ENCODE measurements at regions not wholly inside any gene's neighbourhood (a gene's known extent, or its start where the extent isn't known, plus 50 kb on each side); places are given as distances from the start of the nearest gene placed in this dataset.
"Not testable (repeated sequence)": the region's sequence is repeated elsewhere in the genome, so short reads cannot be mapped to it uniquely, and the experiment has no call there.

DNA sequence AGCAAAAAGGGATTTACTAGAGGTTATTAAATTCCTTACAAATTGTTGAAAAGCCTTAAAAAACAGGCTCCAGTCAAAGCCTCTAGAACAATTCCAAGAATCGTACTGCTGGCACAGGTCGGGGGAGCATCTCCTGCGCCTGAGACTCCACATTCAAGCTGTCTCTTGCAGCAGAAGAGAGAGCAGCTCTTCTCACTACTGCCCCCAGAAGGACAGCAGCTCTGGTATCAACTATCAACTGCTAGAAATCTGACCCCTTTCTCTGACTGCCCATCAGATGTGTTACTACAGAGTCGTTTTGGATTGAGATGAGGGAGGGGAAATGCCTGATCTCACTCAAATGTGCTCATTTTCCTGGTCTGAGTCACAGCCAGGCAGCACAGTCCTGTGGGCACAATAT is 403.6 kb downstream of the RPIA start:
- H3K4me3 ChIP-seq (replicated peaks in 1 of 2; ENCODE audit: low read depth in 2 of 2, low read length in 2 of 2); DNase-seq (ENCODE audit: low read depth in 2 of 2): not testable (repeated sequence)

DNA sequence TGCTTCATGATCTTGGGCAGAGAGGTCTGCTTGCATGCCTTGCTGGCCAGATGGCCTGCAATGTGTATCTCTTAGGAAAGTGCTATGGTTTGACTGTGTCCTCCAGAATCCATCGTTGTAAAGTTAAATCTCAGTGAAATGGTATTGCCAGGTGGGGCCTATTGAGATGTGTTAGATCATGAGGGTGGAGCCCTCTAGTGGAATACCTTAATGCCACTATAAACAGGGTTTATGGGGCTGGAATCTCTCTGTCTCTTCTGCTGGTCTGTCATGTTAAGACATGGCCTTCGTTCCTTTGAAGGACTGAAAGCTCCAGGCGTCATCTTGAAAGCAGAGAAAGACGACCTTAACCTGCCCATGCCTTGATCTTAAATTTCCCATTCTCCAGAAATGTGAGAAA is 411.1 kb downstream of the RPIA start:
- H3K4me3 ChIP-seq (replicated peaks in 1 of 2; ENCODE audit: low read depth in 2 of 2, low read length in 2 of 2); DNase-seq (ENCODE audit: low read depth in 2 of 2): not testable (repeated sequence)

DNA sequence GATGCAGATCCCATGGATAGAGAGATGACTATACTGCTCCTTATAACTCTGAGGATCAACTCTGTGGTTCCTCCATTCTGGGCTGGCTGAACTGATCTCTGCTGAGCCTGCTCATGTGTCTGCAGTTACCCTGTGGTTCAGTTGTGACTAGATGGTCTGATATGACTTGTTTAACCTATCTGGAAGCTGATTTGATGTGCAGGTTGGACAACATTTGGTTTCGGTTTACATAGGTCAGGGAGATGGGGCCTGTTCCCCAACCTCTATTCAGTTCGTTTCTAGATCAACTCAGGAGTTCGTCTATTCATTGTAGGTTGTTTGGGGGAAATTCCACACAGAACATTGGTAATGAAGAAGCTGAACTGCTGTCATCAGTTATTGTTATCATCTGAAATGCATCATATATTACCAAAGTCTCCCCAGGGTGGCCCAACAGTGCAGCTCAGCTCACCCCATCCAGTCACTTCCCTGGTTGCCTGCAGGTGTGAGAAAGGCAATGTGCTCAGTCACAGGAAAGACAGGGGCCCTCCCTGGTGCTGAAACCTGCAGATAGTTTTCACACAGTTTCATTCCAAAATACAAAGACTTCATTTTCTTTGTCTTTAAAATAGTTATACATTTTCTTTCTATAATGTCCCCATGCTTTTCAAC is 415.0 kb downstream of the RPIA start:
- H3K4me3 ChIP-seq (replicated peaks in 1 of 2; ENCODE audit: low read depth in 2 of 2, low read length in 2 of 2); DNase-seq (ENCODE audit: low read depth in 2 of 2): not testable (repeated sequence)

DNA sequence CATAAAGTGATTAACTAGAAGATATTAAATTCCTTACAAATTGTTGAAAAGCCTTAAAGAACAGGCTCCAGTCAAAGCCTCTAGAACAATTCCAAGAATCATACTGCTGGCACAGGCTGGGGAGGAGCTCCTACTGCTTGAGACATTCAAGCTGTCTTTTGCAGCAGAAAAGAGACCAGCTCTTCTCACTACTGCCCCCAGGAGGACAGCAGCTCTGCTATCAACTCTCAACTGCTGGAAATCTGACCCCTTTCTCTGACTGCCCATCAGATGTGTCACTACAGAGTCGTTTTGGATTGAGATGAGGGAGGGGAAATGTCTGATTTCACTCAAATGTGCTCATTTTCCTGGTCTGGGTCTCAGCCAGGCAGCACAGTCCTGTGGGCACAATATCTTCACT is 421.0 kb downstream of the RPIA start:
- DNase-seq (ENCODE audit: low read depth in 2 of 2): peak in 1 of 2 donors; percentile 14
- H3K4me3 ChIP-seq (replicated peaks in 1 of 2; ENCODE audit: low read depth in 2 of 2, low read length in 2 of 2): not testable (repeated sequence)

DNA sequence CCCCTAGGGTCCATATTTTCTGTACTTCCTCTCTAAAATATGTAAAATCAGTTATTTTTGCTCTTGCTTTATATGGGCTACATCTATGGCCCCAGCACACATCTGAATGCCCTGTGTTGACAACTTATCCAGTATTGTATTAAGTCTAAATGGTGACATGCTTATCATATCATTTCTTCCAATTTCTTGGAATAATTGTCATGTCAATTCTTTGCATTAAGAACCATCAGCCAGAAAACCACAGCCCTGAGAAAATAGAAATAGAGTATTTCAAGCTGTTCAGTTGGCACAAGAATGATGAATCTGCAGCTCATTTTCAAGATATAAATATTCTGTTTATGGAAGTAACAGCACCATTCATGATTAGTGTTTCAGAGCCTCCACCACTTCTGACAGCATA is 421.8 kb downstream of the RPIA start:
- H3K4me3 ChIP-seq (replicated peaks in 1 of 2; ENCODE audit: low read depth in 2 of 2, low read length in 2 of 2); DNase-seq (ENCODE audit: low read depth in 2 of 2): not testable (repeated sequence)

DNA sequence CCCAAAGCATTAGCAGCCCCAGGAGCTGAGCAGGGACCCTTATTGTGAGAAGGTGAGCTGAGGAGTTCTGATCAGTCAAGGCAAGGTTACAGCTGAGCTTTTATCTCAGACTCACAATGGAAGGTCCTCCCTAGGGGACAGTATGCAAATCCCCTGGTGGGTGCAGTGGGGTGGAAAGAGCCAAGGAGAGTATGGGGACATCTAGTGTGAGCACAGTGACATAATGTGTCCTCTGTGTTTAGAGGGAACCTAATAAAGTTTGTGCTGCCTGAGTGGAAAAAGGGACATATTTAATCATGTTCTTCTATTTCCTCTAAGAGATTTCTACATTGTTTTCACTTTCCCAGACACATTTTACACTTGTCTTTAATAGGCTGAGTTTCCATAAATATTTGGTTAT is 438.0 kb downstream of the RPIA start:
- not testable (repeated sequence) for DNase-seq (ENCODE audit: low read depth in 2 of 2); H3K4me3 ChIP-seq (replicated peaks in 1 of 2; ENCODE audit: low read depth in 2 of 2, low read length in 2 of 2)

DNA sequence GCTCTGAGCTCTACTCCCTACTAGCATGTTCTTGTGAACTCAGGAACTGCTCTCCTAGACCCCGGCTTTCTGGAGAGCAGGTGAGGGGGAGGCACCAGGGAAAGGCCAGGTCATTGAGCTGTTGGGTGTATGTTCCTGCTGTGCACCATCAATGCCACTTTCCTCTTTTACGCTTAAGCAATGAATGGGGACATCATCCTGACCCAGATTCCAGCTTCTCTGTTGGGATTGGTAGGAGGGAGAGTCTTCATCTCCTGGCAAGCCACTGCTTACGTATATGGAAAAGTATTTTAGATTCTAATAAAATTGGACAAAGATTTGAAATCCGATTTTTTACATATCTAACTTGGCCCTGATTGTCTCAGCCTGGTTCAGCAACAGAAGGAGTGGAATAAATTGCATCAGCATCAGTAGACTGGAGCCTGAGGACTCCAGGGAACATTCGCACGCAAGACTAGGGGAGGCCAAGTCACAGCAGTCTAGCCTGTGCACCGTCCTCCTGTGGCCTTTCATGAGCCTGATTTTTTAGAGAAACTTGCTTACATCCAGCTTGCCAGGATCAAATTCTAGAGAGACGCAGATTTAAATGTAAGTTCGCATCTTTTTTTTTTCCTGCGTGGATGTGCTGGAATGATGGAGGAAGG is 439.3 kb downstream of the RPIA start:
- not testable (repeated sequence) for H3K4me3 ChIP-seq (replicated peaks in 1 of 2; ENCODE audit: low read depth in 2 of 2, low read length in 2 of 2); DNase-seq (ENCODE audit: low read depth in 2 of 2)

DNA sequence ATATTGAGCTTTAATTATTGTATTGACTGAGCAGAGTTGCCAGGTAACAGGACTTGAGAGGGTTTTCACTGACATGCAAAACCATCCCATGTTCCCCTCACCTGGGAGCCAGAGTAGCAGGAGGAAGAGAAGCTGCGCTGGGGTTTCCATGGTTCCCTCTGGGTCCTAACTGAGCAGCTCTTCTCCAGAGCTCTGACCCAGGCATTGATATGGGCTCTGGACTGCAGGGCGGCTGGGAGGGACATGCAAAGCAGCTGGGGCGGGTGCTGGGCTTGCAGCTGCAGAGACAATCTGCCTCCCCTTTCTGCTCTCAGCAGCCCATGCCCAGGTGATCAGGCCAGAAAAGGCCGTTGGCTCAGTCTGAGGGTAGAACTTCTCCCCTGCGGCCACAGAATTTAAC is 451.5 kb downstream of the RPIA start:
- not testable (repeated sequence) for H3K4me3 ChIP-seq (replicated peaks in 1 of 2; ENCODE audit: low read depth in 2 of 2, low read length in 2 of 2); DNase-seq (ENCODE audit: low read depth in 2 of 2)

DNA sequence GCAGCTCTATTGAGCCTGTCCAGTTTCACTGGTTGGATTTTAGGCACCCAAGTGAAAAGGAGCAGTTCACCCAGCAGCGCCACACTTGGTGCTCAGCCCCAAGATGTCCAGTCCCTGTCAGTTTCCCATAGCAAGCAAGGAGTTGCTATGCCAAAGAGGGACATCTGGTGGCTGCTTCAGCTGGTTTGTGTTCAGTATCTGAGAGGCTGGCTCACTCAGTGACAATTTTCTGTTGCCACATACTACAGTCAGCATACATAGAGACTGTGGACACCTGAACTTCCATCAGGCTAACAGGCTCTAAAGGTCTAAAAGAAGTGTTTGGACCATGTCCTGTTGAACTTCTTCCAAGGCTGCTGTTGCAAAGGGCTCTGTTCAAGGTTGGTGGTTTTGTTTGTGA is 453.9 kb downstream of the RPIA start:
- not testable (repeated sequence) for DNase-seq (ENCODE audit: low read depth in 2 of 2)

DNA sequence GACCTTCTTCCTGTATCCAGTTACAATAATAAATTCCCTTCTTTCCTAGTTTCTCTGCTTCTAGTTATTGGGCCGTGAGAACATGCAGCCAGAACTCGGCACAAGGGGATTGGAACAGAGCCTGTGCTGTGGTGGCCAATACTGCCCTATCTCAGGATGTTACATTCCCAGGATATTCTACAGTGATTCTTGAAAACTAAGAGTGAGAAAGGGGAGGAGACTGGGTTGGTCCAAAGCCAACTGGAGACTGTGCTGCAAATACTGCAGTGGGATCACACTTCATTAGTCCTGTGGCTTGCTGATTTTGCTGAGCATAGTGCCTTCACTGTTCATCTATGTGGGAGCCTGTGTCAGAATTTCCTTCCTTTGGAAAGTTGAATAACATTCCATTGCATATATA is 456.8 kb downstream of the RPIA start:
- not testable (repeated sequence) for DNase-seq (ENCODE audit: low read depth in 2 of 2); H3K4me3 ChIP-seq (replicated peaks in 1 of 2; ENCODE audit: low read depth in 2 of 2, low read length in 2 of 2)

More for the DNA sequence above, 453.9 kb downstream of the RPIA start:
- not testable (repeated sequence) for H3K4me3 ChIP-seq (replicated peaks in 1 of 2; ENCODE audit: low read depth in 2 of 2, low read length in 2 of 2)

DNA sequence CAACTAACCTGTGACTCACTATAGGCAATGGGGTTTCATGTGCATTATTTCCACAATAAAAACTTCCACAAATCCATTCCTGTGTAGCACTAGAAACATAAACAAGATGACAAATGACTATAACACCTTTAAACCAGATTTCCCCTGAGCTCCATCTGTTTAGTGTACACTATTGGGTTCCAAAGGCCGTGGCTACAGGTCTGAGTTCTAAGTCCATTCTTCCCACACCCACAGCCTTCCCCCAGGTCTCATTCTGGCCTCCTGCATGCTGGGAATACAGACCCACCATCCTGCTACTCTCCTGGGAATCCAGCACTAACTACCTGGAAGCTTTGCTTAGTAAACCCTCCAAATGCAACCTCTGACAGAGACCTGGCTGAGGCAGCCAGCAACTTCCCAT is 460.2 kb downstream of the RPIA start:
- not testable (repeated sequence) for H3K4me3 ChIP-seq (replicated peaks in 1 of 2; ENCODE audit: low read depth in 2 of 2, low read length in 2 of 2); DNase-seq (ENCODE audit: low read depth in 2 of 2)

DNA sequence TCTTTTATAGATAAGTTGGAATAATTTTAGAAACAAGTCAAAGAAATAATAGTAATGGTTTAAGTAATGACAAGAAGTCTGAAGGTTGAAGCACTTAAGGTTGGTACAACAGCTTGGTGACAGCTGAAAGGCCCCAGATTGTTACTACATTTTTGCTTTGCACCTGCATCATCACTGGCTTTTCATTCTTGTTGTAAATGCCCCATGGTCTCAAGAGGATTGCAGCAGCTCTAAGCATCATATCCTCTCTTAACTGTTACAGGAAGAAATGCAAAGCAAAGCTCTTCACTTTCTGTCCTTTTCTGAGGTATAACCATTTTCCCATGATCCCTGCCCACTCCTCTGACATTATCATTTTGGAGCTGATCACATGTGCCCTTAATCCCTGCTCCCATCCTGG is 461.0 kb downstream of the RPIA start:
- DNase-seq (ENCODE audit: low read depth in 2 of 2); H3K4me3 ChIP-seq (replicated peaks in 1 of 2; ENCODE audit: low read depth in 2 of 2, low read length in 2 of 2): not testable (repeated sequence)

DNA sequence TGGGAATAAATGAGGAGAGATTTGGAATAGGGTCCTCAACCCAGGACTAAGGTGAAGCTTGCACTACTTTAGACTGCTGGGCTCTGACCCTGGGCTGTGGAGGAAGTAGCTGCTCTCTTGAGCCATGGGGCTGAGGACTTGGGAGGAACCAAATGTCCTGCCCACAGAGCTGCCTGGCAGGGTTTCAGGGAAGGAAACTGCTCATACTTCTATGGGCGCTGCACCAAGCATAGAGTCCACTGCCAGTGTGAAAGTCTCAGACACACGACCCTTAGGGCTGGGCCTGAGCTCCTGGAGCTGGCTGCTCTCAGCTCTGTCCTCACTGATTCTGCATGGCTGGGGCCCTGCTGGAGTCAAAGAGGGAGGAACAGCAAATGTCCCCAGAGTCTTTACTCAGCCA is 461.7 kb downstream of the RPIA start:
- DNase-seq (ENCODE audit: low read depth in 2 of 2): not testable (repeated sequence)

DNA sequence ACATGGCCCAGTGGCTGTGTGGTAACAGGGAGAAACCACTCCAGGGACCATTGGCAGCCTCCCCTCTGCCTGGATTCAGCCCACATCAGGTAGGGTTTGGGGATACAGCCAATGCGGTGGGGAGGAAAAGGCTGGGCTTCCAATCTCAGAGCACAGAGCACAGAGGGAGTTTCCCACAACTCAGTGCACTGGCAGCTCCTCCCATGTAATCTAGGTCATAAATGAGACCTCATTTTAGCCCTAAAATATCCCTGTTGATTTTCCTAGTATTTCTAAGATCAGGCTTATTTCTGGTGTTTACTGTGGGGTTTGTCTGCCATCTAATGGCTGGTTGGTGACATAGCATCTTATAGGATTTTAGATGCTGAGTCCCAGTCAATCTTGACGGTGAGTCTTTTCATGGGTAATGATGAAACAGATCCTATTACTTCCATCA is 462.8 kb downstream of the RPIA start:
- H3K4me3 ChIP-seq (replicated peaks in 1 of 2; ENCODE audit: low read depth in 2 of 2, low read length in 2 of 2); DNase-seq (ENCODE audit: low read depth in 2 of 2): not testable (repeated sequence)

More for the DNA sequence above, 461.7 kb downstream of the RPIA start:
- not testable (repeated sequence) for H3K4me3 ChIP-seq (replicated peaks in 1 of 2; ENCODE audit: low read depth in 2 of 2, low read length in 2 of 2)

DNA sequence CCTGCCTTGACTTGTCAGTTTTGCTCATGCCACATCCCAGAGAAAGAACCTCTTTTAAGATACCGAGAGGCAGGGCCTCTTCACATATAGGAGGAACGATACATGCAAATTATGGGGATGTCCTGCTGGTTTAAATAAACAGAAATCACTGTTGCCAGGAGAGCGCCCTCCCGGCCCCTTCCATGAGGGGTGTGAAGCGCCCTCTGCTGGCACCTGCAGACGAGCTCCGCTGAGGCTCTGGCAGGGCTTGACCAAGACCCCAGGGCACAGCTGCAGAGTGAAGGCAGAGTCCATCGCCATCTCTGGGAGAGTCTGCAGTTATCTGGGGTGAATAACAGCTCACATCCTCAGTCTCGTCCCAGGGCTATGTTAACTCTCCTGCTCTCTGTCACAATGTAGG is 468.8 kb downstream of the RPIA start:
- DNase-seq (ENCODE audit: low read depth in 2 of 2); H3K4me3 ChIP-seq (replicated peaks in 1 of 2; ENCODE audit: low read depth in 2 of 2, low read length in 2 of 2): not testable (repeated sequence)

DNA sequence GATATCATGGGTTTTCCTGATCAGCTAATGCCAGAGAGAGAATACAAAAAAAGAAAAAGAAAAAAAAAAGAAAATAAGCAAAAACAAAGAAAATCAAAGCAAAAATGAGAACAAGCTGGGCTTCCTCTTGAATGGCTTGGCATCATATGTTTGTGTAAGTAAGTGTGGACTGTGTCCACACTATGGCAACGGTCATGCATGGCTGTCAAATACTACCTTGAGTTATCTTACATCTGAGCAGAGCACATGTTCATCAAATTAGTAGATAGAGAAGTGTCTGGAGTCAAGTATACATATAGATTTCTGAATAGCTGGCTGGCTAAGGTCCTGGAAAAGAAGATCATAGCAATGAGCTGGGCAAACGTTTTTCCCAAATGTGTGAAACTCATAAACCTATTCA is 470.2 kb downstream of the RPIA start:
- not testable (repeated sequence) for H3K4me3 ChIP-seq (replicated peaks in 1 of 2; ENCODE audit: low read depth in 2 of 2, low read length in 2 of 2); DNase-seq (ENCODE audit: low read depth in 2 of 2)

DNA sequence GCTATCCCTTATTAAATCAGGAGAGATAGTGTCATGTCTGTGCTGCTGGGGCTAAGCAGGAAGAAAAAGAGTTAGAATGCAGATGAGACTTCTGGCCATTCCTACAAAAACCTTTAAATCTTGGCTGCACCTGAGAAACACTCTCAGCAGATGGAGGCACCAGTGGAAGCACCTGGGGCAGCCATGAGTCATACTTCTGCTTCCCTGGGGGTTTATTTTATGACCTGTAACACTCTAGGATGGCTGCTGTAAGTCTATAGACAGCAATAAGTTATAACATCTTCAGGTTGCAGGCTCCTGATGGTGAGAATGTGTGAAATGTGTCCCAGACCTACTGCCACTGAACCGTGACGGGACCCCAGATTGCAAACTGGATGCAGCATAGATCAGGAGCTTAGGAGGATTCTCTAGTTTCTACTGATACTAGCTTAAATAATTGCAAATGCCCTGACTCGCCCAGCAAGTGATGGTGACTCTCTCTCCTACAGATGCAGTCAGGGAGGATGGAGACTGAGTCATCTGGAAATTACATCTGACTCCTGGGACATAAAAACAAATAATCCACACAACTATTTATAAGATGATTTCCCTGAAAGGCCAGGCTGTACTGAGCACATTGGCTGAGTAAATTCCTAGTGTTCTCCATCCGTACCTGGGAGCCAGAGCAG is 479.2 kb downstream of the RPIA start:
- H3K4me3 ChIP-seq (replicated peaks in 1 of 2; ENCODE audit: low read depth in 2 of 2, low read length in 2 of 2); DNase-seq (ENCODE audit: low read depth in 2 of 2): not testable (repeated sequence)

DNA sequence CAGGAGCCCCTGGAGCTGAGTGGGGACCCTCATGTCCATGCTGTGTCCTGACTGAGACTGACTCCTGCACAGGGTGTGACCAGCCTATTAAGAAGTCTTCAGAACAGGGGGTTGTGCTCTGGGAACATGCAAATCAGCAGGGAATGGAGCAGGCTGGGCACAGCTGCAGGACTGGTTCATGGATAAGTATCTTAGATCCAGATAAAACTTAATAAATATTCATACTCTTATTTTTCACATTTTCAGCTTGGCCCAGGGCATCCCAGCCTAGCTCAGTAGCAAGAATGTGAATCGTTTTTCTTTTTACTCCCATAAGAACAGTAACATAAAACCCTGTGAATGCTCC is 479.7 kb downstream of the RPIA start:
- DNase-seq (ENCODE audit: low read depth in 2 of 2): not testable (repeated sequence)

DNA sequence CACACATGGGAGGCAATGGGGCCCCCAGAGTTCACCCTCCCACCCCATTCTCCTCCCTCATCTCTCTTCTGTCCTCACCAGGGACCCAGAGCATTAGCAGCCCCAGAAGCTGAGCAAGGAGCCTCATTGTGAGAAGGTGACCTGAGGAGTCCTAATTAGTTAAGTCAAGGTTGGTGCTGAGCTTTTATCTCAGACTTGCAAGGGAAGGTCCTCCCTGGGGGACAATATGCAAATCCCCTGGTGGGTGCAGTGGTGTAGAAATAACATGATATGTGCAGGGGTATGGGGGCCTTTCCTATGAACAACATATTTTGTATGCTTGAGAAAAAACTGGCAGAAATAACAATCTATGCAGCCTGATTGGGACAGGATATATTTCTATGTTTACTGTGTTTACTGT is 485.5 kb downstream of the RPIA start:
- H3K4me3 ChIP-seq (replicated peaks in 1 of 2; ENCODE audit: low read depth in 2 of 2, low read length in 2 of 2); DNase-seq (ENCODE audit: low read depth in 2 of 2): not testable (repeated sequence)

More for the DNA sequence above, 479.7 kb downstream of the RPIA start:
- not testable (repeated sequence) for H3K4me3 ChIP-seq (replicated peaks in 1 of 2; ENCODE audit: low read depth in 2 of 2, low read length in 2 of 2)

All from cardiac fibroblast (primary cell).